SK-N-SH (cell line): ENCODE measurements at regions not wholly inside any gene's neighbourhood (a gene's known extent, or its start where the extent isn't known, plus 50 kb on each side); places are given as distances from the start of the nearest gene placed in this dataset.

Experiments used
- NFIC ChIP-seq: IDR thresholded peaks from 2 replicates; pipeline ENCODE4 v1.4.0; 2012; ENCODE audit warnings: borderline replicate concordance
- POLR2AphosphoS5 ChIP-seq: IDR thresholded peaks from 2 replicates; pipeline ENCODE4 v1.6.1; 2012; ENCODE audit warnings: low read depth, low read length
- RXRA ChIP-seq: IDR thresholded peaks from 2 replicates; pipeline ENCODE4 v1.4.0; 2012; ENCODE audit warnings: low read depth, mild to moderate bottlenecking, borderline replicate concordance
- SMC3 ChIP-seq: IDR thresholded peaks from 2 replicates; pipeline ENCODE4 v1.6.1; 2012; ENCODE audit warnings: low read depth, low read length, improper control_type of control experiment
- TAF1 ChIP-seq: IDR thresholded peaks from 2 replicates; pipeline ENCODE4 v1.6.1; 2012; ENCODE audit warnings: low read depth, mild to moderate bottlenecking, low read length, moderate library complexity, borderline replicate concordance
- ZBTB33 ChIP-seq: IDR thresholded peaks from 2 replicates; pipeline ENCODE4 v1.4.0; 2012; ENCODE audit warnings: low read depth, borderline replicate concordance
- TF ChIP-seq, protein P1 (sequence below): fragments of 200-600 bp; sonication (generic); IDR thresholded peaks from 2 replicates; pipeline ENCODE4 v1.6.1; 2017; ENCODE audit warnings: antibody characterized with exemption, mild to moderate bottlenecking, moderate library complexity
- TF ChIP-seq, protein P2 (sequence below): IDR thresholded peaks from 2 replicates; pipeline ENCODE4 v1.6.1; 2012; ENCODE audit warnings: mild to moderate bottlenecking, low read depth, low read length, moderate library complexity
- TF ChIP-seq, protein P3 (sequence below): IDR thresholded peaks from 2 replicates; pipeline ENCODE4 v1.4.0; 2012; ENCODE audit warnings: low read depth, borderline replicate concordance

DNA sequence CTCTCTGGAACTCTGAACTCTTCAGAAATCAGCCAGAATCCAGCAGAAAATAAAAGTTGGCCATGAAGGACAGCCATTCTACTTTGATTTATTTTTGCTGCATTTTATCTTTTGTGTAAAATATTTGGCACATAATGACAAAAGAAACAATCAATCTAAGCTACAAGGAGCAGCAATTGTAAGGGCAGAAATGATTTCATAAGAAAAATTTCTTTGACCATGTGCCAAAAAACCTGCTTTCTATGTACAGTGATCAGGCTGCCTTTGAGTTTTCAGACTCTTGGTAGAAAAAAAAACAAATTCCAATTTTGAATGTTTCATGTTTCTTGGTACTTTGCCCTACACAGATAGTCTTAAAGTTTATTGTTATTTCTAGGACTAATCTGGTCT is 69.8 kb upstream of the SLC1A3 start:
- TF ChIP-seq, protein P1, sequence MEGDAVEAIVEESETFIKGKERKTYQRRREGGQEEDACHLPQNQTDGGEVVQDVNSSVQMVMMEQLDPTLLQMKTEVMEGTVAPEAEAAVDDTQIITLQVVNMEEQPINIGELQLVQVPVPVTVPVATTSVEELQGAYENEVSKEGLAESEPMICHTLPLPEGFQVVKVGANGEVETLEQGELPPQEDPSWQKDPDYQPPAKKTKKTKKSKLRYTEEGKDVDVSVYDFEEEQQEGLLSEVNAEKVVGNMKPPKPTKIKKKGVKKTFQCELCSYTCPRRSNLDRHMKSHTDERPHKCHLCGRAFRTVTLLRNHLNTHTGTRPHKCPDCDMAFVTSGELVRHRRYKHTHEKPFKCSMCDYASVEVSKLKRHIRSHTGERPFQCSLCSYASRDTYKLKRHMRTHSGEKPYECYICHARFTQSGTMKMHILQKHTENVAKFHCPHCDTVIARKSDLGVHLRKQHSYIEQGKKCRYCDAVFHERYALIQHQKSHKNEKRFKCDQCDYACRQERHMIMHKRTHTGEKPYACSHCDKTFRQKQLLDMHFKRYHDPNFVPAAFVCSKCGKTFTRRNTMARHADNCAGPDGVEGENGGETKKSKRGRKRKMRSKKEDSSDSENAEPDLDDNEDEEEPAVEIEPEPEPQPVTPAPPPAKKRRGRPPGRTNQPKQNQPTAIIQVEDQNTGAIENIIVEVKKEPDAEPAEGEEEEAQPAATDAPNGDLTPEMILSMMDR, result no peak
- TF ChIP-seq, protein P2, sequence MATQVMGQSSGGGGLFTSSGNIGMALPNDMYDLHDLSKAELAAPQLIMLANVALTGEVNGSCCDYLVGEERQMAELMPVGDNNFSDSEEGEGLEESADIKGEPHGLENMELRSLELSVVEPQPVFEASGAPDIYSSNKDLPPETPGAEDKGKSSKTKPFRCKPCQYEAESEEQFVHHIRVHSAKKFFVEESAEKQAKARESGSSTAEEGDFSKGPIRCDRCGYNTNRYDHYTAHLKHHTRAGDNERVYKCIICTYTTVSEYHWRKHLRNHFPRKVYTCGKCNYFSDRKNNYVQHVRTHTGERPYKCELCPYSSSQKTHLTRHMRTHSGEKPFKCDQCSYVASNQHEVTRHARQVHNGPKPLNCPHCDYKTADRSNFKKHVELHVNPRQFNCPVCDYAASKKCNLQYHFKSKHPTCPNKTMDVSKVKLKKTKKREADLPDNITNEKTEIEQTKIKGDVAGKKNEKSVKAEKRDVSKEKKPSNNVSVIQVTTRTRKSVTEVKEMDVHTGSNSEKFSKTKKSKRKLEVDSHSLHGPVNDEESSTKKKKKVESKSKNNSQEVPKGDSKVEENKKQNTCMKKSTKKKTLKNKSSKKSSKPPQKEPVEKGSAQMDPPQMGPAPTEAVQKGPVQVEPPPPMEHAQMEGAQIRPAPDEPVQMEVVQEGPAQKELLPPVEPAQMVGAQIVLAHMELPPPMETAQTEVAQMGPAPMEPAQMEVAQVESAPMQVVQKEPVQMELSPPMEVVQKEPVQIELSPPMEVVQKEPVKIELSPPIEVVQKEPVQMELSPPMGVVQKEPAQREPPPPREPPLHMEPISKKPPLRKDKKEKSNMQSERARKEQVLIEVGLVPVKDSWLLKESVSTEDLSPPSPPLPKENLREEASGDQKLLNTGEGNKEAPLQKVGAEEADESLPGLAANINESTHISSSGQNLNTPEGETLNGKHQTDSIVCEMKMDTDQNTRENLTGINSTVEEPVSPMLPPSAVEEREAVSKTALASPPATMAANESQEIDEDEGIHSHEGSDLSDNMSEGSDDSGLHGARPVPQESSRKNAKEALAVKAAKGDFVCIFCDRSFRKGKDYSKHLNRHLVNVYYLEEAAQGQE, result no peak
- TF ChIP-seq NFIC, result no peak
- TF ChIP-seq, protein P3, sequence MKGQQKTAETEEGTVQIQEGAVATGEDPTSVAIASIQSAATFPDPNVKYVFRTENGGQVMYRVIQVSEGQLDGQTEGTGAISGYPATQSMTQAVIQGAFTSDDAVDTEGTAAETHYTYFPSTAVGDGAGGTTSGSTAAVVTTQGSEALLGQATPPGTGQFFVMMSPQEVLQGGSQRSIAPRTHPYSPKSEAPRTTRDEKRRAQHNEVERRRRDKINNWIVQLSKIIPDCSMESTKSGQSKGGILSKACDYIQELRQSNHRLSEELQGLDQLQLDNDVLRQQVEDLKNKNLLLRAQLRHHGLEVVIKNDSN, result no peak
- no peak for TF ChIP-seq ZBTB33
- no peak for TF ChIP-seq TAF1
- TF ChIP-seq RXRA, result no peak
- TF ChIP-seq SMC3, result no peak
- no peak for TF ChIP-seq POLR2AphosphoS5
